SKM-1 treated with dmso at 0.1 percent for 144 hours (cell line): ENCODE measurements at regions not wholly inside any gene's neighbourhood (a gene's known extent, or its start where the extent isn't known, plus 50 kb on each side); places are given as distances from the start of the nearest gene placed in this dataset.

Experiments used
- DNase-seq: peaks from one replicate; lab custom pipeline; 2025; ENCODE audit not compliant: unreplicated experiment; lab: John Stamatoyannopoulos, UW

DNA sequence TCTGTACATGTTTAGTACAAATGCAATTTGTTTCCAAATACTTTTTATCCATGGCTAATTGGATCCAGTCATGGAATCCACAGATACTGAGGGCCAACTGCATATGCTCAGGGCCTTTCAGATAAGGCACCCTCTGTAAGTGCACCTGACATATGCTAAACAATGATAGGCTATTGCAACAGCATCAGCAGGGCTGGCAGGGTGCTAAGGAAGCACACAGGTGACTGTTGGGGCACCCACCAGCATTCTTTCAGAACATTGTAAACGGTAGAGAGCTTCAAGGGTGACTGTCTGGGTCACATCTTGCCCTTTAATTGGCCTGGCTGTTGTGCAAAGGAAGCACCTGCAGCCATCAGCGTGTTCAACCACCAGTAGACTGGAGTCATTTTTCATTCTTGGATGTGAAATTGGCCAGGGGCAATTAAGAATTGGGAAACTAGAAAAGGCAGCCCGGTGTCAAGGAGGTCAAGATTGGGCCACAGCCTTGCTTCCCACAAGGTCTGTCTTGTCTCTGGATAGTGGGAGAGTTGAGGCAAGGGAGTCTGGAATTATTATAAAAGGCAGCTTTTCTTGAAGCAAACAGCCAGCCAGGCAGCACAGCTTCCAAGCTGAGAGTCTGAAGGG is 129.3 kb upstream of the RAI14 start:
- DNase-seq = no peak

DNA sequence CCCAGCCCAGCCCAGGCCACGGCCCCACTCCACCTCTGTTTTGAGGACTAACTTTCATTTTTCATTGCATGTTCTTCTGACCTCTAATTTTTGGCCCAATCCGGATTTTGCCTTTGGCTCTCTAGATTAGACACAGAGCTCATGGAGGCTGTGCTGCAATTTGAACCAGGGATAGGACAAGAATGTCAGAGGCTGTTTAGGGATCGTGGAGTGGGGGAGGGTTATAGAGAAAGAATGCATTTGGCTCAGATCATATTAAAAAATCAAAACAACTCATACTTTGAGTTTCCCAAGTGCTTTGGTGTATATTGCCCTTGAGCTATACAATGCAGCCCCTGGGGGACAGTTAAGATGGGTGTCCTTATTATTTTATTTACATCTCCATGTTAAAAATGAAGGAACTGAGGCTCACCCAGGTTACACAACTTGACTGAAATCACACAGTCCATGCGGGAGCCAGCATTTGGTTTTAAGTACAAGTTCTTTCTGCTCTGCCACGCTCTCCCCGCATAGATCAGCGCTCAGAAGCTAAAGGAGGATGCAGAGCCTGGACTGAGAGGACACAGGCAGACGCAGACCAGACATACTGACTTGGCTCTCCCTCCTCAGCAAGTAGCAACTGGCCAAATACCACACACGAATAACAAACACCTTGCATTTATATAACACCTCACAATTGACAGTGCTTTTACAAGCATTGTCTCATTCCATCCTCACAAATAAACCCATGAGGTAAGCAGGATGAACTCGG is 126.4 kb upstream of the RAI14 start:
- DNase-seq = no peak

DNA sequence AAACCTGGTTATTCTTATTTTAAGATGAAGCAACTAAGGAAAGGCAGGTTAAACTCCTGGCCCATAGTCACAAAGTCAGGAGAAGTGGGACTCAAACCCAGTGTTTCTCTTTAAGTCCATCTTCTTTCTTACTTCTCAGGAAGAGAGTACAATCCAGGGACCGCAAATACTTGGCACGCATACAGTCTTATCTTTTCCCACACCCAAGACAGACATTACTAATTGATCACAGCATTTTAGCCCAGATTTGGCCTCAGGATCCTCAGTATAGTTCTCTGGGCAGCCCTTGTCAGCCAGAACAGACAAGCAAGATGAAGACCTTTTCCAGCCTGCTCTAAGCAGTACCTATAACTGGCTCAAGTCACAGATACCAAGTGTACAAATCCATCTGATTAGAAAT is 125.5 kb upstream of the RAI14 start:
- DNase-seq = no peak

DNA sequence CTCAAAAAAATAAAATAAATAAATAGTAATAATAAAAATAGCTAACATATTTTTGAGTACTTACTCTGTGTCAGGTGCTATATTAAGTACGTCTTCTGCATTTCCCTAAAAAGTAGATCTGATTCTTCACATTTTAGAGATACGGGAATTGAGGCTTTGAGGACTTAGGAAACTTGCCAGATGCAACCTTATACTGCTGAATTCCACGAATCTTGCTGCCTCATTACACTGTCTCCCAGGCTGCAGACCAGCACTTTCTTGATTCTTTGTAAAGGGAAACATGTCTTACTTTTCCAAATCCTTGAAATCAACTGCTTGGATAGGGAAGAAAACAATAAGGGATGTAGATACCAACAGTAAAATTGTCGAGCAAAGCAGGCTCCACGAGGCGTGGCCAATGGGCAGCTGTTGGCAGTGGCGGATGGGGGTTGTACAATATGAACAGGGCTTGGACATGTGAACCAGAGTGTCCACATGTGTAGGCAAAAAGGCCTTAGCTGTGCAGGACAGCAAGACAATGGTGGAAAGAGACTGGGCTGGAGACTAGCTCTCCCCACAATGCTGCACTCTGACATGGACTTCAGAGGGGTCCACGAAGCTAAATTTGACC is 124.3 kb upstream of the RAI14 start:
- no peak for DNase-seq

DNA sequence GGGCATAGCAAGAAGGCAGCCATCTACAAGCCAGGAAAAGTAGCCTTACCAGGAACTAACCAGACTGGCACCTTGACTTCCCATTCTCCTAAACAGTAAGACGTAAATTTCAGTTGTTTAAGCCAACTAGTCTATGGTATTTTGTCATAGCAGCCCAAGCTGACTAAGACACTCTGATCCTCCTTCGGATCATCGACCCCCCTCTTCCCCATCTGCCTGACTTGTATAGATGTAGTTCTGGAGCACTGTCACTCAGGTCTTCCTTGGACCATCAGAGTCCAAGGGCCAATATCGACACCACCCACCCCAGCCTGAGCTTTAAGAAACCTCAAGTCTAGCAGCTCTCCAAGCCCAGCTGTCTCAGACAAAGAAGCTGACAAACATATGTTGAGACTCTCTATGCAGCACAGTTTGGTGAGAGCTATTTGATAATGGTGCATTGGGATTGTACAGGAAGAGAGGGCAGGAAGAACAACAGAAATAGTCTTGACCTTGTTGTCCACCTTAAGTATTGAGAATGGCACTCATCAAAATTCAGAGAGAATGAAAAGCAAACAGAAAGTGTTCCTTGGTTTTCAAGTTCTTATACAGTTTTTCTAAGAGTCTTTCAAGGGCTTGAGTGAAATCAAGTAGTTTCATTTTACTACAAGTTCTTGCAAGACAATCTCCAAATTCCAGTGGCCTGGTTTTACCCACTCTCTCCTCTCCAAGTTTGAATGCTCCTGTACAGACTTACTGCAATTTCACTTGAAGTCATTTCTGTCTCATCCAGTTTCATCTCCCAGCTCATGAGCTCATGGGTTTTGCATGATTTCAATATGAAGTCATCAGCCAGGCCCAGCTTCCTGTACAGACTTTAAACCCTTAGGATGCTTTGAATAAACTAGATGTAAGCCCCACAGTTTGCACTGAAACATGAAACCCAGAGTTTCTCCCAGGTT is 122.3 kb upstream of the RAI14 start:
- DNase-seq = no peak

DNA sequence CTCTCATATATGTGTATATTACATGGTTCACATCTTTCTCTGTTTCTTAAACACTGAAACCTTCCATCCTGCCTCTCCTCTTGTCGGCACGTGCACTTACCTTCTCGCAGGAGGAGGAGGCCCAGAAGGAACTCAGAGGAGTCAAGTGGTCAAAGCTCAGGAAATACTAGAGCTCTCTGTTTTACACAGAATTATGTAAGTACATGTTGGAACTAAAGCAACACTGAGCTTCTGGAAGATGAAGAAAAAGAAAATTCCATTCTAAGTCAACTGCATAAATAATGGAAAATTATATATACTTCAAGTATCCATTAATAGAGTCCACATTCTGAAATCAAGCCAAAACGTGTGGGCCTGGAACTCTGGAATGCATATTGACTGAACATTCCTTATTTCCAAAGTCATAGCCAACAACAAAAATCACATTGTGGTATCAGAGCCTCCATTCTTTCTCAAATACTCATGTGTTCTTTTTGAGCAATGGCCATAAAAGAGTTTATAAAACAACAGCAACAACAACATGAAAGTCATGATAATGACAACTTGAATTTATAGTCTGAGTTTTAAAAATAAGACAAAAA is 121.5 kb upstream of the RAI14 start:
- DNase-seq = no peak

DNA sequence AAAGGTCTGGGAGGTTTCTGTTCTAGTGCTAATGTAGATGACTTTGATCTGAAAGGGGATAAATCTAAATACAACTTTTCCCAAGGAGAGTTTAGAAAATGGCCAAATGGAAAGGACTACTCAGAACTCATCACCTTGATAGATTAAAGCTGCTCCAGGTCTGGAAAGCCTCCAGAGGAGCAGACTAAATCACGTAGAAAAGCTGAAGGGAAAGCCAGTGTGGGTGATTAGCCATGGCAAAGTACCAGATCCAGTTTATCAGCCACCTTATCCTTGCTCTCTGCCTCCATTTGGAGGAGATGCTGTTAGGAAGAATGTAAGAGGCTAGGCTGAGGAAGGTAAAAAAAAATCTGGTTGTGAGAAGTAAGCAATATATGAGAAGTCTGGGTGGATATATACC is 120.7 kb upstream of the RAI14 start:
- no peak for DNase-seq

DNA sequence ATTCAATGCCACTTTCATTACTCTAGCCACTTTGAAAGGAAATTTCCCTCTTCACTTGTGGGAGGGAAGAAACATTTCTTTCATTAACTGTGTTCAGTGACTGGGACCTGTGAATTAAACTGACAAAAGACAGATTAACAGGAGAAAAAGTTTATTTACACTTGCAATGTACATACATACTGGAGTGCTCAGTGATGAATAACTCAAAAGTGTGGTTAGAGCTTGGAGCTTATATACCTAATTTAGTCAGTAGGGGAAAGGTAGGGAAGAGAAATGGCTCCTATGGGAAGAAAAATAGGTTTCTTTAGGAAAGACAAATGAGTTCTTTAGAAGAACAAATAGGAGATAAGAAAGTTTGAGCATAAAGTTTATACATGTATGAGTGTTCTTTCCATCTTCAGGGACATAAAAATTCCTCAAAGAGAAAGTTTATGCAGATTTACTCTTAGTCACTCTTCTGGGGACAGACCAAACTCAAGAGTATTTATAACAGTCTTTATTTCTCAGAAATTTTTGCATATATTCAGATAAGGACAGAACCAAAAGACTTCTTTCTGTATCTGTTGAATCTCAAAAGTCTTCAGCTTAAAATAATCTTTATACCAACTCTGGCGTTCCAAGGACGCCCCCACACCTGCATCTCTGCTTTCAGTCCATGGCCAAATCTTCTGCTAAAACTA is 120.0 kb upstream of the RAI14 start:
- DNase-seq = no peak

DNA sequence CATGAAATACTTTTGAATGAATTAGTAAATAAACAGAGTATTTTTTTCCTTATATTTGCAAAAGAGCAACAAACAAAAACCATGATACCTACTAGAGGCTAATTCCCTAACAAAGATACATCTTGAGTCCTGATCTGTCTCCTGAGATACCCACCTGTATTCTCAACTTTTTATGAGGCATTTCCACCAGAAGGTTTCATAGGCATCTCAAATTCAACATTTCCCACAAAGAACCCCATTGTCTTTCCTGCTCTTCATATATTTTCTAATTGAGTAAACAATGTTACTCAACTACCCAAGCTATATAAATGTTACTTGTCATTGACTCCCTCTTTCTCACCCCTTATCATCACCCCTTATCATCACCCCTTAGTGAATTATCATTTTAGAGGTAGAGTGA is 119.4 kb upstream of the RAI14 start:
- DNase-seq = no peak

DNA sequence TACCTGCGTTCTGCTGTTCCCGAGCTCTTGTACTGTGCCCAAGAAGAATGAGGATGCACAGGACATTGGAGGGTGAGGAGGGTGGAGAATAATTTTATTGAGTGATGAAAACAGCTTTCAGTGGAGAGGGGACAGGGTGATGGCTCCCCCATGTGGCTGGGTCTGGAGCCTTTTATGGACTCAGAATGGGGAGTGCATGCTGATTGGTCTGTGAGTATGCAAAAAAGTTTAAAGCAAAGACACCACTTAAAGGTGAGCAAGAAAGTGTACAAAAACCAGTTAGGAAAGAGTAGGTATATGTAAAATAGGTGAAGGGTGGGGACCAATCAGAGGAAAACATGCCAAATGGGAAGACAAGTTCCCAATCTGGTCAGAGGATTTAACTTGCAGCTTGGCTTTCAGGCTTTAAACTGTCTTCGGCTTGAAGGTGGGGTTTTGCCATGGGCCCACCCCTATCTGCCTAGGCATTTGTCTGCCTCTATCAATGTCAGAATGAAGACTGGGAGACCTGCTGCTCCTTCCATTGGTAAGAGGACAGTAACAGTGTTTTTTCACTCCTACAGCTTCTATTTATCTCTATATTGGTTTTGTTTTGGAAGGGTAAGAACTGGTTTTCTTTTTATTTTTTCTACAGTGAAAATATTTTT is 118.0 kb upstream of the RAI14 start:
- DNase-seq = no peak

DNA sequence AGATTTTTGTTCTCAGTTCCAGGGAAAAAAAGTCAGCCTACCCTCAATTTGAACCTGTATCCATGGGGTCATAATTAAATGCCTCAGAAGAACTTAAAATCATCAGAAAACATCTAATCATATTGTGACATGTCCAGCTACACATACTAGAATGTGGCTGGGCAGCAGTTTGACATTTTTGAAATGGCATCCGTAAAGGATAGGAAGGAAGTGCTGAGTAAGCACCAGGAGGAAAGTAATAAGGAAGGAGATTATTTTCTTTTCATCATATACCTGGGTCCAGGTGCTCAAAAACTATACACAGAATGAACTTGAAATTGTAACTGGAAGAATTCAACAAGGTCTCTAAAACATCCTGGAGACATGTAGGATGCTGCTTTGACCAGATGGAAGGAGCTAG is 116.9 kb upstream of the RAI14 start:
- DNase-seq = no peak

DNA sequence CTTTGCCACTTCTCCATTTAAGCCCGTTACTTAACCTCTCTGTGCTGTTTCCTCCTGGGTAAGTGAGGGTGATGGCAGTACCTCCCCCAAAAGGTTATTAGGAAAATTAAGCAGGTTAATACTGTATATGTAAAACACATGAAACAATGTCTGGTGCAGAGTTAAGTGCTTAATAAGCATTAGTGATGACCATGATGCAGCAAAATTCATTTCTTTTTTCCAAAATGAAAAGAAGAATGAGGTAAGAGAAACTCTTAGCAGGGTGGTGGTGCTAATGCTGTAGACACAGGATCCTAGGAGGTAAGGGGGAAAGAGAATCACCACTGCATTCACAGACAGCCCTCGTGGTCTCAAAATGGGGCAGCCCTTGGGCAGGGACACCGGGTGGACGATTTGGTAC is 115.1 kb upstream of the RAI14 start:
- no peak for DNase-seq

DNA sequence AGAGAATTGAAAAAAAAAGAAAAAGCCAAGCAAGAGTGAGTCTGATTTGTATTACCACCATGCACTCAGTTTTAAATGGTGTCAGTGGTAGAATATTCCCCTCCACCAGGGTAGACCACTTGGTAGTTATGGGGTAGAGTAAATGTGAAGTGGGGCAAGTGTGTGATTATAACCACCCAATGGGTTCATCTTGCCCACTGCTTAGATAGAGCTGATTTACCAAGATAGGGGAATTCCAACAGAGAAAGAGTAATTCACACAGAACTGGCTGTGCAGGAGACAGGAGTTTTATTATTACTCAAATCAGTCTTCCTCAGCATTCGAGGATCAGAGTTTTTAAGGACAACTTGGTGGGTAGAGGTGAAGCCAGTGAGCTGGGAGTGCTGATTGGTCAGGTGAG is 113.3 kb upstream of the RAI14 start:
- DNase-seq = no peak

DNA sequence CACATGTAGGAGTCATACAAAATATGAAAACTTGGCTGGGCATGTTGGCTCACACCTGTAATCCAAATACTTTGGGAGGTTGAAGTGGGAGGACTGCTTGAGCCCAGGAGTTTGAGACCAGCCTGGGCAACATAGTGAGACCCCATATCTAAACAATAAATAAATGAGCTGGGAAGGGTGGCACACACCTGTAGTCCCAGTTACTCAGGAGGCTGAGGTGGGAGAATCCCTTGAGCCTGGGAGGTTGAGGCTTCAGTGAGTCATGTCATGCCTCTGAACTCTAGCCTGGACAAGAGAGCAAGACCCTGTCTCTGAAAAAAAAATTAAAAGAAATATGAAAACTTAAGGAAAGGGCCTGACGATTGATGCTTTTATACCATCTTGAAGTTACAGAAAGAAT is 112.4 kb upstream of the RAI14 start:
- no peak for DNase-seq

DNA sequence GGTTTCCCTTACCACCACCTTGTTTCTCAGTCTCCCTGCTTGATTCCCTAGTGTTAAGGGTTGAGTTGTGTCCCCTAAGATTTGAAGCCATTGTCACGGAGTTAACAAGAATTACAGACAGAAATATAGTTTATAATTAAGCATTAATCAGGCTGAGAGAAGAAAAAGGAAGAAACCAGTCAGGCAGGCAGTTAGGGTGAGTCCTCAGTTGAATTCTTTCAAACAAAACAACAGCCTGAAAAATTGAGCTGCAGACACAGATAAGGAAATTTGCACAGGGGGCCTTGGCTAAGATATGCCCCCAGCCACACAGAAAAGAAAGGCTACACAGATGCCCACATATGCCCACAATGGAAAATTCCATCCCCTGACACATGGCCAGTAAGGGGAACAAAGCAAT is 111.7 kb upstream of the RAI14 start:
- DNase-seq = no peak

DNA sequence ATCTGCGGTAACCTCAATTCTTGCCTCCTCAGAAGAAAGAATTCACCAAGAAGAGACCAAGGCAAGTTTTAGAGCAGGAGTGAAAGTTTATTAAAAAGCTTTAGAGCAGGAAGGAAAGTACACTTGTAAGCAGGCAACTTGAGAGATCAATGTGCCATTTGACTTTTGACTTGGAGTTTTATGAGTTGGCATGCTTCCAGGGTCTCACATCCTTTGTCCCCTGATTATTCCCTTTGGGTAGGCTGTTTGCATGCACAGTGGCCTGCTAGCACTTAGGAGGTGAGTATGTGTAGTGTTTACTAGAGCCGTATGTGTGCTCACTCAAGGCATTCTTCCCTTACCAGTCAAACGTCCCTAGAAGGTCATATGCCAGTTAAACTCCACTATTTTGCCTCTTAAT is 111.0 kb upstream of the RAI14 start:
- no peak for DNase-seq

DNA sequence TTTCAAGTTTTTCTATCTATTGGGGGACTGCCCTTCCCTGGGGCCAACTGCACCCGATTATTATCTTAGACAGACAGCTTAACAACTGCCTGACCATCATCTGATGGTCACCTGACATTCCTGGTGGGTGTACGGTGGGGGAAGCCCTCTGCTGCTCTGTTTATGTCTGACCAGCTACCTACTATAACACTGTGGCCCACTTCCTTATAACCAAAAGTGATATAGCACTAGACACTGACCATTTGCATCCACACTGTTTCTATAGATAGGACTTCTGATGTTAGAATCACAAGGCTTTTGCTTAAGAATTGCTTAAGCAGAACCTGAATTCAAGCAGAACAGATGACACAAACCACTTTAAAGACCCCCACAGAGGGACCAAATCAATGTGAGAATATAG is 110.5 kb upstream of the RAI14 start:
- no peak for DNase-seq

DNA sequence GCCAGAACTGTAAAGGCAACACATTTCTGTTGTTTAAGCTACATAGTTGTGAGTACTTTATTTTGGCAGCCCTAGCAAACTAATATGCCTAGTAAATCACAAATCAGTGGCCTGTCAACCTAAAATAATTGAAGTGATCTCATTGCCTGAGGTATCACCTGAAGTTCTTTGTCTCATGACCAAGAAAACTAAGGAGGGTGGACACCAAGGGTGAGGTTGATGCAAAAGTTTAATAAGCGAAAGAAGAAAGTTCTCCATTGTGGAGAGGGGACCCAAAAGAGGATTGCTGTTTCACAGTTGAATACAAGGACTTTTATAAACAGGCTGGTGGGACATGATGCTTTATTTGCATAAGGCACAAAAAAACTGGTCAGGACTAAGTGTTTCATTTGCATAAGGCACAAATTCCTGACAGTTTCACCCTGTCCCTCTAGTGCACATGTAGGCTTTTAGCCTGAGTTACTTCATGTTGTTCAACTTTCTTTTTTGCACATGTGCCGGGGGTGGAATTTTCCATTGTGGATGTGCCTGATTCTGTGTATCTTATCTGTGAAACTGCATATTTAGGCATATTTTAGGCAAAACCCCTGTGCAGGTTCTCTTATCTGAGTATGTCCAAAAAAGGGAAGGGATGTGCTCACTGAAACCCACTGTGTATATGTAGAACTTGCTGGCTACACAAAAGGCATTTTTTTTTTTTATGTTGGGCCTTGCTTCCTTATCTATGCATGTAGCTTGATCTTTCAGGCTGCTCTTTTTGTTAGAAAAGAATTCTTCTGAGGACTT is 108.6 kb upstream of the RAI14 start:
- DNase-seq = no peak

DNA sequence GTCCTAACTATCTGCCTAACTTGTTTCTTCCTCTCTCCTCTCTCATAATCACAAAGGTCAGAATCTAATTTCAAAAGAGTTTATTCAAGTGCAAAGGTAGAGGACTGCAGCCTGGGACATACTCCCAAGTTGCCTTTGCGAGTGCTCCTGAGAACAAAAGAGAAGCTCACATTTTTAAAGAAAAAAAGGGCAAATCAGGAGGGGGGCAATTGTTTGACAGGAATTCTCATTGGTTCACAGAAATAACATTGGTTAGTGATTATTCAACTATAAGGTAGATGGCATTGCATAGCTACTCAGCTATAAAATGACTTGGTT is 108.1 kb upstream of the RAI14 start:
- DNase-seq = no peak

DNA sequence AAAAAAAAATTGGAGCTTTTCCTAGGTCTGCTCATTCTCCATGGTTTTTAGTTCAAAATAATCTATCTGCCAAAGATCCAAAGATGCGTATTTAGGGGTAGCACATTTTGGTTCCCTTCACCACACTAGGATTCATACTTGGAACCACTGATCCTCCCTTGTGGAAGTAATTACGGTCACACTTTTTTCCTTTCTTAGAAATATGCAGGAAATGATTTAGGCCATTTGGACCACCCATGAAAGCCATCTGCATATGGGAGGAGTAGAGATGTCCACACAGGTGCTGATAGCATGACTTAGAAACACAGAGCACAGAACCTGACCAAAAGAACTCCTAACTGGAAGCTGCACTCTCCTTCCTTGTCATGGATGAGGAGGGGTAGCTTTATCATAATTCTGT is 105.9 kb upstream of the RAI14 start:
- DNase-seq = no peak
